Upper lobe of left lung (tissue), 4 donors: ENCODE measurements at regions not wholly inside any gene's neighbourhood (a gene's known extent, or its start where the extent isn't known, plus 50 kb on each side); places are given as distances from the start of the nearest gene placed in this dataset.

ENCODE experiments used
- CTCF ChIP-seq, 6 experiments: fragments of 450-650 bp in 4 of 6; fragments of 200-600 bp in 2 of 6; sonication (generic) in 2 of 6; IDR thresholded peaks; one replicate each; pipeline ENCODE4 v1.5.1; 2016 to 2019; ENCODE audit warnings: antibody characterized with exemption in 6 of 6
- POLR2A ChIP-seq, 4 donors: fragments of 450-650 bp; IDR thresholded peaks; one replicate each; pipeline ENCODE4 v1.5.1; 2016 to 2017; ENCODE audit warnings: antibody characterized with exemption in 4 of 4, mild to moderate bottlenecking in 2 of 4

DNA sequence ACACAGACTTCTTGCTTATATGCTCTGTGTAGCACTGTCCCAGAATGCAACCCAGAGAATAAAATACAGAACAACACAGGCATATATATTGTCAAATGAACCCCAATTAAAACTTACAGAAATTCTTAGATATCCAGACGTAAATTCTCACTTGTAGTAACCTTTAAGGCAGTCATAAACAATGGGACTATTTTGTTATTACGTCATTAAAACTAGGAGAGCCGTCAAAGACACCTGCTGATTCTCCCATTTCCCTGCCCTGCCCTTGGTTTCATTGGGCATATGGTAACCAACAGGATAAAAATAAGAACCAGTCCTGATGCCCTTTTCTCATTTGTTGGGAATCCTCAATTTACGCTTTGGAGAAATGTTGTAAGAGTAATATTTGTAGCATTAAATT lies 871.3 kb upstream of the EYS start:
- no peak for TF ChIP-seq CTCF (IDR thresholded peaks at IDR 0.05)
- TF ChIP-seq POLR2A (IDR thresholded peaks at IDR 0.05) = no peak
